NCI-H2029 (cell line): ENCODE measurements at regions not wholly inside any gene's neighbourhood (a gene's known extent, or its start where the extent isn't known, plus 50 kb on each side); places are given as distances from the start of the nearest gene placed in this dataset.
"Not testable (repeated sequence)": the region's sequence is repeated elsewhere in the genome, so short reads cannot be mapped to it uniquely, and the experiment has no call there.

Experiments used
- DNase-seq: peaks from one replicate; lab custom pipeline; 2025; lab: John Stamatoyannopoulos, UW

DNA sequence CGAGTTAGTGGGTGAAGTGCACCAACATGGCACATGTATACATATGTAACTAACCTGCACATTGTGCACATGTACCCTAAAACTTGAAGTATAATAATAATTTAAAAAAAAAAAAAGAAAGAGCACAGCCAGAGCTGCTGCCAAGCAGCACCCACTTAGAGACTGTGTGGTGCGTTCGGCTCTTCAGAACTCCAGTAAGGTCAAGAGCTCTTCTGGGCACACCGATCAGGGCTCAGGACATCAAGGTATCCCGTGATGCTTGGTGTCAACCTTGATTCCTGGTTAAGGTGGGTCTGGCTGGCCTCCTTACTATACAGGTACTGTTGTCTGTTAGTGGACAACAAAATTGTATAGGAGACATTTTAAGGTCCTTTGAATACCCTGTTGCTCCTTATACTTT lies 385.7 kb upstream of the AKR1E2 start:
- no peak for DNase-seq

DNA sequence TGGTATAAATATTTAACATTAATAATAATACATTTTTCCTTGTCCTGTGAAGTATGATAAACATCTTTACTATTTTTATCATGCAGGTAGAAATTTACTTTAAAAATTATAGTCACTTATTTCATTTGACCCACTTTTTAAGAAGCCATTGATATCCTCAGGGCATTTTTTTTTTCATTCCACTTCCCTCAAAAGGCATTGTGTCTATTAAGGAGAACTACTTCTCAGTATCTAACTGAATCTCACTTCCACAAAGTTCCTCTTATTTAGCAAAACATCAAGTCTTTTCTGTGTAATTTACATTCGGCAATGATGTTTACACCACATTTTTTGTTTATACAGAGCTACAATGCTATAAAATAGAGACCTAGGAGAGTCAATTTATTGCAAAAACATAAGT lies 388.2 kb upstream of the AKR1E2 start:
- DNase-seq, result no peak

DNA sequence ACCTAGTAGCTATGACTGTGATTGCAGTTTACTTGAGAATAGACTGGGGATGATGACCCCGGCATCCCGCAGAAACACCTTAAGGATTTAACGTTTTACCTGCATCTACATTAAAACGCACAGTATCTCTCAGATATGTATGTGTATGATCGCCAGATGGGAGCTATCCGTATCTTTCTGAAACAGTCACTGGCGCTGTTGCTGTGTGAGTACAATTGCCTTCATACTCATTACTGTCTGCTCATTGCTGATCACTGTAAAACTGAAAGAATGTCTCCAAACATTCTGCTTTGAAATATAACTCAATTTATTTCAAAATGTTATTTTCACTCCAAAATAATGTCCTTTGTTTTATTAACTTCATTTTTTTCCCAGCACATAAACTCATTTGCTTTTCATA lies 388.9 kb upstream of the AKR1E2 start:
- DNase-seq, result no peak

DNA sequence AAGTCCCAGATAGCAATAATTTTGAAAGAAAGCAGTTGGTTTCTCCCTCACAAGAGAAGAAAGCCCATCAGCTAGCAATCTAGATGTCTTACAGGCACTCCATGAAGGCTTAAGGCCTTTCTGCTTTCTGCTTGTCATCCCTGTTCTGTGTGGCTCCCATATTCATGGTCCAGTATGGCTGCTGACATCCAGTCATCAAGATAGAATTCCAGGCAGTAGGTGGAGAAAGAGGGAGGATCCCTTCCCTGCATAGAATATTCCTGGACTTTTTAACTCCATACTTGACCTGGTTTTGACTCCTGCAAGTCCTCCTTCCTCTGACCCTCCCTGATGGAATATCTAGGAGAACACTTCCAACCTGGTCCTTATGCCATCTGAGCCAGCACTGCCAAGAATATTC lies 389.9 kb upstream of the AKR1E2 start:
- DNase-seq, result no peak

DNA sequence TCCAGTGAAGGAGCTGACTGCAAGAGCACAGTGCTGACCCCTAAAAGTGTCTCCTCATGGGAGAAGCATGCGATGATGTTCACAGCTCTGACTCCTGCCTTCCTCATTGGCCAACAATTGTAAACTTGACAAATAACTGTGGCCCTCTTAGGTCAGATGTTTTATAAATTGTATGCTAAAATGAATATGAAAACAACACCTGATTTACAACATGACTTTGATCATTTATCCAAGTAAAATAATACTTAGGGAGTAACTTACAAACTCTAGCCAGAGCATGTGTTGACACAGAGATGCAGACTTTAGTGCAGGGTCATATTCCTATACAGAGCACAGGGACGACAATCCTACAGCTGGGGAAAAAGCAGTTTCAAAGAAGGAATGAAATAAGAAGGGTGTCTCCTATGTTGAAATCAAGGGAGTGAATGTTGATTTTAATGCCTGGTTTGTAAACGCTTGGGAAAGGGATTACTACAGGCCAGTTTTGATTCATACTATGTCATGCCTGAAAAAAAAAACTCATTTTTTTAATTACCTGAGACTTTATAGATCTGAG lies 391.4 kb upstream of the AKR1E2 start:
- no peak for DNase-seq

DNA sequence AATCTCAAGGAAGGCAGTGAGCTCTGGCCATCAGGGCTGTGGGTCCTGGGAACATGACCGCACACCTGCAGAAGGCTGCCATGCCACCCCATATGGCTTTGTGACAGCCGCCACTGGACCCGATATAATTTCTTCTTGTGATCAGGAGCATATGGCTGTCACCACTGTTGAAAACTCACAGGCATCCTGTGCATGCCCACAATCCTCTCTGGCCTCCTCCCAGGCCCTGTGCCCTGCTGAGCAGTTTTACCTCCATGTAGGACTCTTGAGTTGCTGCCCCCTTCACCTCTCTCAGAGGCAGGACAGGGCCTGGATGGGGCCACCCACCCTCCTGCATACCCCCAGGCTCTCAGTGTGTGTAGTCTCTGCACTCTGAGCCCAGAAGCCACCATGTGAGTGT lies 391.9 kb upstream of the AKR1E2 start:
- DNase-seq, result no peak

DNA sequence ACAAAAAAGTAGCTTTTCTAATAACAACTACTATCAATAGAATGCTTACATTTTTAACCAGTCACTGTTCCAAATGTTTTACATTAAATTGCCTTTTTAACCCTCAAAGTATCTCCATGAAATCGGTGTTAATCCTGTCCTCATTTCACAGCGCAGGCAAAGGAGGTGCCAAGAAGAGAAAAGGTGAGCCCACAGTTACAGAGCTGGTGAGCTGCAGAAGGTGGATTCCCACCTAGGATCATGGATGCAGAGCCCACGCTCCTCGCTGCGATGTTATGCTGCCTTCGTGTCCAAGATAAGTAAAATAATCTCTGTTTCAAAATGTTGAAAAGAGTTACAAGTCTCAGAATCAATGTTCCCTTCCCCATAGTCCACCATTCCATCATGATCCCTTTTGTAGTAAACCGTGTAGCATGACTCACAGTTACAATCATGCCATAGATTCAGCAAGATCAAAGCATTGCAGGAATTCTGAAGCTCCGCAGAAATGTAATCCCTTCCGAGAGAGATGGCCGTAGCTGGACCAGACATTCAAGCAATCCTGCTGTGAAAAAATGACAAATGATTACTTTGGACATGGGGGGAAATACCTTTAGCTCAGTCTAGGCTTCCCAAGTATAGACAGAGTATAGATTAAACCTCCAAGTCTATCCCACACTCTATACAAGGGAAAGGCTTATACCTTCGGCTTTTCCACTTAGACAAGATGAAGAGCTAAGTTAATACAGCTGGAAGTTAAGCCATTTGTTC lies 394.7 kb upstream of the AKR1E2 start:
- no peak for DNase-seq

DNA sequence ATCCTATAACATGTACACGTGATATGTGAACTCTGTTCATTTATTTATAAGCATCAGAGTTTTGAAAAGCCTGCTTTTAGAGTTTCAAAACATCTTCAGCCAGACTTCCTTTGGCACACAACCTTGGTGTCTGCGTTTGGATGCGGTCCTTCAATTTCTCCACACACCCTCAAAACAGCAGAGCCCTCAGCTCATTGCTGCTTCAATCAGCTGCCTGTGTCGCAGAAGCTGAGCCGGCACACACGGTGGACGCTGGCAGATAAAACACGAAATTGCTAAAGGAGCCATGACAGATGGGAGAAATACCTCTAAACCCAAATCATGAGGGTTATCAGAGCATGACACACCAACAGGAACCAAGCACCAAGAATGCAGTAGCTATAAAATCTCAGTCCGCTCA lies 396.4 kb upstream of the AKR1E2 start:
- no peak for DNase-seq

DNA sequence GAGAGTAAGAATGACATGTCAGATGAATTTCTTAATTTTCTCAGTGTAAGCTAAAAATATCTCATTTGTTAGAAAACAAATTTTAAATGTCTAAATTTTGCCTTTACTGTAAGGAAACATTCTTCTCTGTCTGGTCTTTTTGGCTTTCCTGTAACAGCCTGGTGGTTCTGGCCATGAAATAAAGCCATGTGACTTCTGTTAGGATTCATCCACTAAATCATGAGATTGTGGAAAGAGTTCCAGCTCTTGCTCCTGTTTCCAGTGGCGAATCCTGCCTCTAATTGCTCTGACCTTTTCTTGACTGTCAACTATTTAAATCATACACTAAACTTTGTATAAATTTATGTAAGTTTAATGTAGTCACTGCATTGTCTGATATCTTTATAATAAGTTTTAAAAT lies 398.5 kb upstream of the AKR1E2 start:
- no peak for DNase-seq

DNA sequence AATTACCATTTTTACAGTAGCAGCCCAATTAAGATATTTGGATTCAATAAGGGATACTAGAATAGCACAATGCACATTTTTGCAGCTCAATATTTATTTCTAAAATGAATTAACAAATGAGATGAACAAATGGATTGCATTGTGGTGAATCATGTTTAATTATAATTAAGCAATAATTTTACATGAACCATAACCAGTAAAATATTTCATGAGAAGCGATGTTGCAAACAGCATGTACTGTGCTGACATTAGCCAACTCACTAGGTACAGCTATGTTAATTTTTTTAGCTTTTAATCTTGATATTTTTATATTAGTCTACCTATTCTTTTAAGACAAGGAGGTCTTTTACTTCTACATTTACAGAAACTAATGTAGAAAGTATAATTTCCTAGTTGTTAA lies 399.1 kb upstream of the AKR1E2 start:
- DNase-seq, result no peak

DNA sequence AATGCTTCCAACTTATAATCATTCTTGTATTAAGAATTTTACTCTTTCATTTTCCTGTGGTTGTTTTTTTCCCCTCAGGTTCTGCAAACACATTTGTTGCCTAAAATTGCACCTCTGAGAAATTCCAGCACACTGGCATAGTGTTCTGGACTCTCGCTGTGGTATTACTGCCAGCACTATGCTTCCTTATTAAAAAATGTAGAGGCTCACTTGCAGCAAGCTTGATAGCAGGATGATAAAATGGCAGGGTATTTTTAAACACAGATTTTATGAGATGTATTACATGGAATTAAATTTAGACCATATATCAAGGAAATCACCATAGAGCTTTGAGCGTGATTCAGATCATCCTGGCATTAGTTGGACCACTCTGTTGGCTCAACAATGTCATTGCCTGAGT lies 416.7 kb upstream of the AKR1E2 start:
- no peak for DNase-seq

DNA sequence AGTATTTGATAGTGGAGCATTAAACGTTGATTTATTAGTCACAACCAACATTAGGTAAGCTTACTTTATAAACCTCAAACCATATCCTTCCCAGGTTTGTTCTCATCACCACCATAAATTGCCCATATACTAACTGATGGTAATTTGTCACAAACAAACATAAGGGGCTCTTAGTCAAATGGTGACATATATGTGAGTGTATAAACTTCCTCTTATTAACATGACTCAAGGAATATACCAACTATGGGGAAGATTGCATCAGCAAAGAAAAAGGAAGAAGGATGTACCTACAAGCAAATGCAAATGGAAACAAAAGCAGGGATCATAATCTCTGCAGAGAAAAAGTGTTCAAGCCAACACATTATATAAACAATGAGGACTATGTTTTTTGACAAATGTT lies 418.2 kb upstream of the AKR1E2 start:
- no peak for DNase-seq

DNA sequence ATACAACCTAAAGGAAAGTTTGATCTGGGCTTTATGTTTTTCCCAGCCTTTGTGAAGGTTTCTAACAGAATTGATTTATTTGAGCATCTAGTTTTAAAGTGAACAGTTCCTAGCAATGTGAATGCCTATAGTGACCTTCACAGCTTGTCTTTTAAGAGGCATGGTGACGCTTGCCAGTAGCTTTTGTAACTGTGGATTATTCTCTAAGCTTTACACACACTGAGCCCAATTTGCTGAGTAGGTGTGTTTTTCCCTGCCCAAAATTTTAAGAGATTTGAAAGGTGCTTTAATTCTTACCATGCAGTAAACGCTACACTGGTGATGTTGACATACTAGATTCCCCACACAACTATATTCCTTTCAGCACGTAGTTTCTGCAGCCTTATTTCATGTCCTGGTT lies 420.2 kb upstream of the AKR1E2 start:
- DNase-seq, result no peak

DNA sequence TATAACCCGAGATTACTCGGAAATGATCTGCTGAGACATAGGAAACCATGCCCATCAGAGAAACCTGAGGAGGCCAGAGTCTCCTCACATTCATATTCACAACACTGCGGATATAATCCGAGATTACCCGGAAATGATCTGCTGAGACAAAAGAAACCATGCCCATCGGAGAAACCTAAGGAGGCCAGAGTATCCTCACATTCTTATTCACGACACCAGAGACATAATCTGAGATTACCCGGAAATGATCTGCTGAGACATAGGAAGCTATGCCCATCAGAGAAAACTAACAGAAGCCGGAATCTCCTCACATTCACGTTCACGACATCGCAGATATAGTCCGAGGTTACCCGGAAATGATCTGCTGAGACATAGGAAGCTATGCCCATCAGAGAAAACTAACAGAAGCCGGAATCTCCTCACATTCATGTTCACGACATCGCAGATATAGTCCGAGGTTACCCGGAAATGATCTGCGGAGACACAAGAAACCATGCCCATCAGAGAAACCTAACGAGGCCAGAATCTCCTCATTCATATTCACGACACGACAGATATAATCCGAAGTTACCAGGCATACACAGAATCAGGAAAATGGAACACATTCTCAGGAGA lies 422.3 kb upstream of the AKR1E2 start:
- DNase-seq, result no peak

DNA sequence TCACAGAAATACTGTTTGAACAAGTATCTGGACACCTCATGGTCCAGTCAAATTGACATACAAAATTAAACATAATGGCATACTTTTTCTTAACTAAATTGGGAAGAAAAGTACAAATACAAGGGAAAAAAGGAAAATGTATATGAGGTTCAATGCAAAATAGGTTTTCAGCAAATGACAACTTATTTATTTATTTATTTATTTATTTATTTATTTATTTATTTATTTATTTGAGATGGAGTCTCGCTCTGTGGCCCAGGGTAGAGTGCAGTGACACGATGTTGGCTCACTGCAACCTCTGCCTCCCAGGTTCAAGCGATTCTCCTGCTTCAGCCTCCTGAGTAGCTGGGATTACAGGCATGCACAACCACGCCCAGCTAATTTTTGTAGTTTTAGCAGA lies 424.9 kb upstream of the AKR1E2 start:
- DNase-seq, result not testable (repeated sequence)

DNA sequence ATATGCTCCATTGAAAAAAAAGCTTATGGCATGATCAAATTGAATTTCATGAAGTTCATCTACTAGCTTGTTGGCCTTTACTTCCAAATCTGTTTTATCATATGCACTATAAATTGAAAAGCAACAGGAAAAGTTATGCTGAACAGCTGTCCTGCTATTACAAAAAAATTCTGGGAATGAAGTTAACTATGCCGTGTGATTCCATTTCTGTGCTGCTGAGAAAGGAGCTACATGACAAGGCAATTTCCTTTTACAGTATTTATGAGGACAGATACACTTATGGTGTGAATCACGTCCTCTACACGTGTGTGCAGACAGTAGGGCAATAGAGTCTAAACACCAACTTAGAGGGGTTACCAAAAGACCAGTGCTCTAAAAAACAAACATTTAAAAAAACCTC lies 426.5 kb upstream of the AKR1E2 start:
- DNase-seq, result no peak

DNA sequence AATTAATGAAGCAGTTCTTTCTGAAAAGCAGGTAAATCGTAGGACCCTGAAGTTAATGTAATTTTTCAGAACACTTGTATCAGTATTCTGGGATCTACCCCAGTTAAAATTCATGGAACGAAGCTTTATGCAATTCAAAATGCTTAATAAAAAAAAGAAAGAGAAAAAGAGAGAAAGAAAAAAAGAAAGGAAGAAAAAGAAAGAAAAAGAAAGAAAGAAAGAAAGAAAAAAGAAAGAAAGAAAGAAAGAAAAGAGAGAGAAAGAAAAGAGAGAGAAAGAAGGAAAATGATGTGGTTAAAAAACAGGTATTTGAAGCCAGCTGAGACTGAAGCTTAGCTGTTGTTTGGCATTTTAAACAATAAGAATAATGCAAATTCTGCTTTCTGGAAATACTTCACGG lies 427.4 kb upstream of the AKR1E2 start:
- DNase-seq, result no peak

DNA sequence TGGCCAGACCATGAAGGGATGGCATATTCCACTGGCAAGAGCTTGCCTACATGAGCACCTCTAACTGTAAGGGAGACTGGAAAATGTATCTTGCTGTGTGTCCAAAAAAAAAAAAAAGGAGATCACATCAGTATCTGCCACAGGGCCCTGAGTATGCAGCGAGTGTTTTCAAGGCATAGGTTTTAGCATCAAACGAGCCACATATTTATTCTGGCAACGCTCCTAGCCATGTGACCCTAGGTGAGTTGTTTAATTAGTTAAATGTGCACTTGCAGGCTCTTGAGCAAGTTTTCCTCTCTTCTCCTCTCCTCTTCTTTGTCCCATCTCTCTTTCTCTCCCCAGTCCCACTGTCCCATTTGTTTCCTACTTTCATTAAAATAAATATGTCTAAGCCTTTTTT lies 428.7 kb upstream of the AKR1E2 start:
- DNase-seq, result peak; percentile 19

DNA sequence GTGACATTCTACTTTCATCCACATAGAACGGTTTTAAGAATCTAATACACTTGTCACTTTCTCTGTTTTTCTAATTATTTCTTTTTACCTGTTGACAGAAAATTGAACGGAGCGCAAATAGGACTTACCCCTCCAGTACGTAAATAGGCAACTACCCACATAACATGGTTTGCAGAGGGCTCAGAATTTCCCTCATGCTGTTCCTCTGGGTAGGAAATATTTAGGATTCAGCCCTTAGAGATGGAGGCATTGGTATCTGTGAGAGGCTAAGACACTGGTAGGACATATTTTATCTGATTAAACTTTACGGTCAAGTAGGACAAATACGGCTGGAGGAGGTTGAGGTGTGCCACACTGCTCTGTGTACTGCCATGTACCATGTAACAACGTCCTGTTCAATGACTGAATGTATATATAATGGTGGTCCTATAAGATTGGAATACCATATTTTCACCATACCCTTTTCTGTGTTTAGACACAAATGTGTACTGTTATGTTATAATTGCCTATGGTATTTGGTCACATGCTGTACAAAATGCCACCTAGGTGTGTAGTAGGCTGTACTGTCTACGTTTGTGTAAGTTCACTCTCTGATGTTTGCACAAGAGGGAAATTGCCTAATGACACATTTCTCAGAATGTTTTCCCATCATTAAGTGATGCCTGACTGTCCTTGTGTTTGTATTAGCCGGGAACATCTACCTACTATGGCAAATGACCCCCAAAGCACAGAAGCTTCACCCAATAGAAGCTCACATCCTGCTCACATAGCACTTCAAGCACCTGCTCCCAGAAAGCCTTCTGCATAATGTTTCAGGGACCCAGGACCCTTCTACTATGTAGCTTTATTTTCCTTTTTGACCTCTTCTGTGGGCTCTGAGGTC lies 429.4 kb upstream of the AKR1E2 start:
- no peak for DNase-seq

DNA sequence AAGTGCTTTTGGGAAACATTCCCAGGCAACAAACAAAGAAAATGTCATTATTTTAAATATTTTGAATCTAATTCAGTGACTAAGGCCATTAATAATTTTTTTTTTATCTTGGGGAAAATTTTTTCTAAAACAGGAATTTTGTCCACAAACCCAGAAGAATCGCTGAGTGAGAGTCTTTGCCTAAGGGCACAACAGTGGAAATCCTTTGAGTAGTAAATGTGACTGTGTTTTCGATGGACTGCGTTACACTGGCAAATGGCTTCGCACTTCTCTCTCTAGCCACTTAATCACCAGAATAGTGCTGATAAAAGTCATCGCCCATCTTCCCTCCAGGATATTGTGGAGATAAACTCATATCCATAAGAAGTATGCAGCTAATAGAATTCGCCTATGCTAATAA lies 430.3 kb upstream of the AKR1E2 start:
- DNase-seq, result no peak

DNA sequence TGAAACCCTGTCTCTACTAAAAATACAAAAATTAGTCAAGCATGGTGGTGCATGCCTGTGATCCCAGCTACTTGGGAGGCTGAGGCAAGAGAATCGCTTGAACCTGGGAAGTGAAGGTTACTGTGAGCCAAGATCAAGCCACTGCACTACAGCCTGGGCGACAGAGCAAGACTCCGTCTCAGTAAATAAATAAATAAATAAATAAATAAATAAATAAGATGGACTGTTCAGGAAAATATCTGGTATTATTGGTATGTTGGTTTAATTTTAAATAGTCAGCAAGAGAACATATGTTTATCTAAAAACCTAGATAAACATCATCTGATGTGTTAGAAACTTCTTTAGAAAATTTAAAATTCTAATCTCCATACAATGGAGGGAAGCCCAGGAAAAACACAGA lies 431.6 kb upstream of the AKR1E2 start:
- not testable (repeated sequence) for DNase-seq

DNA sequence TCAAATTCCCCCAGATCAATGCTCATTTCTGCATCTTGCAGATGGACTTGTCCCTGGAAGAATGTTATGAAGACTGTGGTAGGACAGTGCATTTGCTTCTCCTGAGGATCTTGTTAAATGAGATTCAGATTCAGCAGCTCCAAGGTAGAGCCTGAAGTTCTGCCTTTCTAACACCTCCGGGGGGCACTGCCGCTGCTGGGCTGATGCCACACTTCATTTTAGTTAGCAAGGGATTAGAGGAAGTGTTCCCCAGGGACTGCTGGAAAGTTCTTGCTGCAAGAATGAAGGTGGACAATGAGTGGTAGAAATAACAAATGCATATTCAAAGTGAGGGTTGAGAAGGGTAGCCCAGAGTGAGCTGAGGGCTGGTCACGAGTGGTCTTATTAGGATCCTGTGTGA lies 434.3 kb upstream of the AKR1E2 start:
- no peak for DNase-seq

DNA sequence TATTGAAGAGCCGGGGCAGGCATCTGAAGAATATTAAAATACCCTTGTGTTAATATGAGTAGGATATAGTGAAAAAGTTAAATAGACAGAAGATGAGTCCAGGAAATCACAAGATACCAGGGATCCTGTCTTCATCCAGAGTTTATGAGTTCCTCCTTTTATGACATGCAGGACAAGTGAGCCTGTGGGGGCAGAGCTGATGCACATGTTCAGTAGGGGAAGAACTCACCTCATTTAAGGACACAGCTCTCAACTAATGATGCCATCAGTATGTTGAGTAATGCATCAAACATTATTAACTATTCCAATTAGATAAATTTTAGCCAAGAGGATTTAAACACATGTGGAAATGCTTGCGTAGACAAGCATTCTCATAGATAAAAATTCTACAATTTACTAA lies 435.8 kb upstream of the AKR1E2 start:
- DNase-seq, result no peak
